Right forelimb (tissue), 1 donor: ENCODE measurements at regions not wholly inside any gene's neighbourhood (a gene's known extent, or its start where the extent isn't known, plus 50 kb on each side); places are given as distances from the start of the nearest gene placed in this dataset.
"Not testable (repeated sequence)": the region's sequence is repeated elsewhere in the genome, so short reads cannot be mapped to it uniquely, and the experiment has no call there.

Experiments
- DNase-seq: peaks from one replicate; pipeline ENCODE4 v3.0.0-alpha.2; 2018

DNA sequence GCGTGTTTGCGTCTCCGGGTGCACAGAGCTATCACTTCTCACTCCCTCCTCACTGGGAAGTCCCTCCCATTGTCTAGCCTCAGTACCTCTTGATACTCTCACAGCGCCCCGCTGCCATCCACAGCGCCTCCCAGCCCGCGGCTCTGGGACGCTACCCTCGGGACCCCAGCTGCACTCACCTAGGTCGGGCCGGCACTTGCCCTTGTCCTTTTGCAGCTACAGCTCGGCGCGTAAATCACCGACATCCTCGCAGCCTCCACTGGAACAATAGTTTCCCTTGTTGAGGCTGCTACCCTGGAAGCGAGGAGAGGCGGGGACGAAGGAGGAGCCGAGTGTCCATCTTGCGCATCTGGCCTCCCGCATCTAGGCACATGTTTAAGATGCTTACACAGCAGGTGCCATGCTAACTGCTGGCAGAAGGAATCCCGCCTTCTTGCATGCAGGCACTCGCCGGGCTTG, 269.5 kb upstream of the HSFY2 start:
- DNase-seq, result no peak

DNA sequence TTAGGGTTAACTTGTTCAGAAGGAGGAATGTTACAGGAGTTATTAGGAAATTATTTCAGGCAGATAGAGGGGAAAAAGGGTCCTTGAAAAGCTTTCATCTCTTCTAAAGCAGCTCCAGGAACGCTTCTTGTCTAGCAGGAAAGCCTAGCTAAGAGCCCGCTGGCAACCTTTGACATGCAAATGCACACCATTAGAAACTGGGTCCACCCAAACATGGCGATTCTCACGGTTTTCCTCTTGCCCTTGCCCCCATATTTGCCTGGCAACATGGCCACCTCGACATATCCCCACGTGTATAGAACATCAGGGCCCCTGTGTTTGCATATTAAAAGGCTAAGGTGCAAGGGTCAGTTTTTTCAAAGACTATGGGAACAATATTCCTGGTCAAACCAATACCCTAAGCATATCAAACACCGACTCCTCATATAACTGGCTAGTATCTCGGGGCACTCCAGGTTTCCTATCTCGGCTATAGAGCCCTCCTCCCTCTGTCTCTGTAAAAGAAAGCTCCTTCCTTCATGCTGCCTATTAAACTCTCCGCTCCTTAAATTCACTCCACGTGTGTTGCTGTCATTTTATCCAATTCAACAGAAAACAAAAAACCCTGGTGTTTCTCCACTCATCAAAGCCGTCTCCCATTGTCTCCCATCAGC, 268.9 kb upstream of the HSFY2 start:
- DNase-seq, result no peak

DNA sequence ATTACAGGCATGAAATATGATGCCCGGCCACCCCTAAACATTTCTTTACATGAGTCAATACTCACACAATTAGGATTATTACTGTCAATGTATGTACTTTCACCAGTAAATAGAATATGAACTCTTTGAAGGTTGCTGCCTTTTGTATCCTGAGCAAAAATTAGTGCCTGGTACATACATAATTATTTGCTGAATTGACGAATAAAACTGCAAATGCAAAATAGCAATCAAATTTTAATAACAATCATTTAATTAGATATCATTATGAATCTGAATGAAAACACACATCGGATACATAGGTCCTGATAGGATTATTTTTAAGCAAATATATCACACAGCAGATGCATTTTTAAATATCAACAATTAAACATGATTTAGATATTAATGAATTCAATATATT, 253.1 kb upstream of the HSFY2 start:
- no peak for DNase-seq

DNA sequence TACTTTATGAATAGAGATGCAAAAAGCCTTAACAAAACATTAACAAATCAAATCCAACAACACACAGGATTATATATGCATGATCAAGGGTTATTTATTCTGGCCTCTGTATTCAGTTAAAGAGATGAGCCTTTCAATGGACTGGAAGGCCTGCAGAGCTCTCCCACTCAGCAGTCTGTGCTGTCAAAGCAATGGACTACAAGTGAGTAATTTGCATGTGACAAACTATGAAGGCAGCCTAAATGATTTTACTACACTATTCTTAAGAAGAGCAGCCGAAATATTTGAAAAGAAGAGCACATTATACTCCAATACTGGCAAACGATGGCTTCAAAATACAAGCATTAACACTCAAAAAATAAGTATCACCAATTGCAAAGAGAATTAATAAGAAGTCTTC, 250.4 kb upstream of the HSFY2 start:
- no peak for DNase-seq

DNA sequence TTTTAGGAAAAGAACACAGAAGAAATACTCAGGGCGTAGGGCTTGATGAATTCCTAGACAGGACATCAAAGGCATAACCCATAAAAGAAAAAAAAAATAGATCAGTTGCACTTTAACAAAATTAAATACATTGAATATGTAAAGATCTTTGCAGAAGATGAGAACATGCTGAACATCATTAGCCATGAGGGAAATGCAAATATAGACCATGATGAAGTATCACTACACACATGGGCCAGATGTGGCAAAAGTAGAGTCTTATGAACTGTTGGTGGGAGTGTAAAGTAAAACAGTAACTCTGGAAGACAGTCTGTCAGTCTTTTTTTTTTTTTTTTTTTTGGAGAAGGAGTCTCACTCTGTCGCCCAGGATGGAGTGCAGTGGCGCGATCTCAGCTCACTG, 246.7 kb upstream of the HSFY2 start:
- no peak for DNase-seq

DNA sequence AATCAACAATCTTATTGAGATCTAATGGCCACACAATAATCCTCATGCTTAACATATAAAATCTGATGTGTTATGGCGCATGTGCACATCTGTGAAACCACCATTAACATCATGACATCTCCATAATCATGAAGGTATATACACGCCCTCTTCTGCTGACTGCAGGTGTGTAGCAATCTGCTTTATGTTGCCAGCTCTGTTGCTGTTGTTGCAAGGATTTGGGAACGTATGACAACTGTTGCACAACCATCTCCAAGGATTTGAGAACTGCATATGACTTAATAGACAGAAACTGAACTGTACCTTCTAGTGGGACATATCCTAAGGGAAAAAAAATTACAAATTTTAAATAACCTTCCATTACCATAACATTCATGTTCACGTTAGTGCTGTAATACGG, 243.5 kb upstream of the HSFY2 start:
- DNase-seq, result no peak

DNA sequence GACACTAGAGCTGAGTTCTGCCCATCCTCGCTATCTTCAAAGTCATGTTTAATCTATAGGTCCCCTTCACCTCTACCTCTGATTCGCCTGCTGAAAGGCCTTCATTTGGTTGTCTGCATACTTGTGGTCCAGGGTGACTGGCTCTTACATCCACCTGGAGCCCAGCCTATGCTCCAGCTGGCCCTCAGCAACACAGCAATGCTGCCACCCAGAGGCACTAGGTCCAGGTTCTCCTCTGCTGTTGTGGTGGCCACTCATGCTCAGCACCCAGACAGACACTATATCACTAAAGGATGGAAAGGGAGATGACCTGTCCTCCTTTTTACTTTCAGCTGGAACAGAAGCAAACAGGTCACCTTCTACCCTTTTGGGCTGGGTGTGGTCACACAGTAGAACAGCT, 242.3 kb upstream of the HSFY2 start:
- DNase-seq, result no peak

DNA sequence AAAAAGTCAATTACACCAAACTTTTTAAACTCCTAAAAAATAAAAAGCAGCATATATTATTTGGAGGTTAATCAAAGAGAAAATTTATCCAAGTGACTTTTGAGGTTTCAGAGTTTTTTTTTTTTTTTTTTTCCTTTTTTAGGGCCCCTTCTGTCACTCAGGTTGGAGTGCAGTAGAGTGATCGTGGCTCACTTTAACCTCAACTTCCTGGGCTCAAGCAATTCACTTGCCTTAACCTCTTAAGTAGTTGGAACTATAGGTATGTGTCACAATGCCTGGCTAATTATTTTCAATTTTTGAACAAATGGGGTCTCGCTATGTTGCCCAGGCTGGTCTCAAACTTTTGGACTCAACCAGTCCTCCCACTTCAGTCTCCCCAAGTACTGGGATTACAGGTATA, 241.7 kb upstream of the HSFY2 start:
- no peak for DNase-seq

DNA sequence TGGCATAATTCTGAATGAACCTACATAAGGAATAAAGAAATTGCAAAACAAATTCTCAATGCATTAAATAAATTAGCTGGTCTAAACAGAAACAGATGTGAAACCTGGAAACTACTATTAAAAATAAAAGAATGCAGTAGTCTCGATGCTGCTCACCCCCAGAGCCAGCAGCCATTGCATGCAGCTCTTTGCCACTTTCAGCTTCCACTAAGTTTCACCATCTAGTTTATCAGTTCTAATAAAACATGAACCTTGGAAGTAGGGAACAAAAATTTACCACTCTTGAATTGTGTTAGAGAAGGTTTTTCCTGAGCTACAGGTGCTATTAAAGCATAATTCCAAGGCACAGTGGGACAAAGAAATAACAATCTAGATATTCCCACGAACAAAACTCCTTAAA, 239.4 kb upstream of the HSFY2 start:
- DNase-seq, result no peak

DNA sequence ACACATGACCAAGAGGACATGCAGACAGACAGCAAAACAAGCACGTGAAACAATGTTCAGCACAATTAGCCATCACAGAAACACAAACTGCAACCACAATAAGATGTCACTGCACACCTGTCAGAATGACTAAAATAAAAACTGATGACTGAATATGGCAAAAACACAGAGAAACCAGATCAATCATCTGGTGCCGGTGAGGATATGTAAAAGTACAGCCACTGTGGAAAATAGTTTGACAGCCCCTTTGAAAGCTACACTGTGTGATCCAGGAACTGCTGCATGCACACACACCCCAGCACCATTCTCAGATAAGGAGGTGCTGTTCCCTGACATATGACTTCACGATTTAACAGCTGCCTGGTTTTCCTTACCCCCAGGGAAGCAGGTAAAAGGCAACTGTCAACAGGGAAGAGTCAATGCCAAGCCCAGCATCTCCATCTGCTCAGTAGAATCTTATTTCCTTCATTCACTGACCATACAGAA, 238.1 kb upstream of the HSFY2 start:
- no peak for DNase-seq

DNA sequence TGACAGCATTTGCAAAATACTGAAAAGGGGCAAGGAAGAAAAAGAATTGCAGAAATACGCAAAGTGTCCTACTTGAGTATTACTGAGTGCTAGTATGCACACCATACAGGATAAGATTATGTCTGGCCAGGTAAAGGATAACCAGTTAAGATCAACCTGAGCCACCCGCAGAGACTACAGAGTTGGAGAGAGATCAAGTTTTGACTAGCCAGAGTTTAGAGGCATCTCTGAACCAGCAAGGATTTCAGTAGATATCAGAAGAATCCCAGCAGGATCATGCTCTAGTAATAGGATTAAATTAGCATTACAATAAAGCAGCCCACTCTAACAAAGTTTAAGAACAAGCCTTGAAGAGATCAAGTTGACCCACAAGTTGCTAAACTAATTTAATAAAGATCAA, 232.7 kb upstream of the HSFY2 start:
- DNase-seq, result no peak

DNA sequence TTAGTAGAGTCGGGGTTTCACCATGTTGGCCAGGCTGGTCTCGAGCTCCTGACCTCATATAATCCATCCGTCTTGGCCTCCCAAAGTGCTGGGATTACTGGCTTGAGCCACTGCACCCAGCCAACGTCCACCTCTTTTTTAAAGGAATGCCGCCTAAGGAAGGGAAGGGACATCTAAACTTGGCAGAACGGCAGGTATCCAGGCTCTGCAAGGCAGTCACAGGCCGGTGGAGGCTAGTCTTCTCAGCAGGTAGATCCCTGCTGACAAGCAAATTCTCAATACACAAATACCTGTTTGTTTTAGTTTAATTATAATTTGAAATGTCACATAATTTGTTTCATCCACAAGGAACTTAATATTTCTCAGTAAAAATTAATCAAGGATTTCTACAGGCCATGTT, 232.0 kb upstream of the HSFY2 start:
- no peak for DNase-seq

DNA sequence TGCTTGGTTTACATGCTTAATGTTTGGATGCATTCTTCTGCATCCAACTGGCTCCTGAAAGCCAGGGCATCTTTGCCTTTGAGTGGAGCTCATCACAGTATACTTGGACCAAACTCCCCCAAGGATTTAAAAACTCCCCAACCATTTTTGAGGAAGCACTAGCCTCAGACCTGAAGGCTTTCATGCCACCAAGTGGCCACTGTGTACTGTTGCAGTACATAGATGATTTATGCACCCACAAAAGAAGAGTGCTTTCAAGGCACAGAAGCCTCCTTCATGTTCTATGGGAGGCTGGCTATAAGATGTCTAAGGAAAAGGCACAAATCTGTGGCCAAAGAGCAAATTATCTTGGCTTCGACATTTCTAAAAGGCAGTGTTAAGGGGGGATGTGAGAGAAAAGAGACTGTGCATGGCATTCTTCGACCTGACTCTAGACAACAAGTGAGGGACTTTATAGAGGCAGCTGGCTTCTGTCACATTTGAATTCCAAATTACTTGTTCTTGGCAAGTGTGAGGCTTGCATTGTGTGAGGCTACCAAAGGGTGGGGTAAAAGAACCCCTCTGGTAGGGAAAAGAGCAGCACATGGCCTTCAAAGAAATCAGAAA, 224.2 kb upstream of the HSFY2 start:
- DNase-seq, result no peak

DNA sequence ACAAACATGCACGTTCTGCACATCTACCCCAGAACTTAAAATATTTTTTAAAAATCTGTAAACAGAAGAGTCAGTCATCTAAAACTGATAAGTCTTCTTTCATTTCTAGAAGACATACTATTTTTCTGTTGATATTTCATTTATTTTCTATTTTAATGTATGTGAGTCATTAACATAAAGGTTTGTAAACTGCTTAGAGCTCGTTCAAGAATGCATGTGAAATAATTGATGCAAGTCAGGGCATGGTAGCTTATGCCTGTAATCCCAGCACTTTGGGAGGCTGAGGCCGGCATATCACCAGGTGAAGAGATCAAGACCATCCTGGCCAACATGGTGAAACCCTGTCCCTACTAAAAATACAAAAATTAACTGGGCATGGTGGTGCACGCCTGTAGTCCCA, 219.9 kb upstream of the HSFY2 start:
- no peak for DNase-seq

DNA sequence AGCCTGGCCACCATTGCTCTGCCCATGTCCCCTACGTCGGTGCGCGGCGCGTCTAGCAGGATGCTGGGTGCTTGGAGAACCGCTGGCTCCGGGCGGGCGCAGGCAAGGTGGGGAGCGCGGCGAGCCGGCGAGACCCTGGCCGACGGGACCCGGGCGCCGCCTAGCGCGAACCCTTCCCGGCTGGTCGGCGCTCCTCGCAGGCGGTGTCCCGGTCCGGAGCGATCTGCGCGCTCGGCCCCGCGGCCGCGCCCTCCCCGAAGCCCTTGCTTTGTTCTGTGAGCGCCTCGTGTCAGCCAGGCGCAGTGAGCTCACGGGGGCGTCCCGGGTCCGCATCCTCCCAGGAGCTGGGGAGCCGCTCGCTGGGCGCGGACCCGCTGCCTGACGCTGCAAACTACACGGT, 219.1 kb upstream of the HSFY2 start:
- not testable (repeated sequence) for DNase-seq

DNA sequence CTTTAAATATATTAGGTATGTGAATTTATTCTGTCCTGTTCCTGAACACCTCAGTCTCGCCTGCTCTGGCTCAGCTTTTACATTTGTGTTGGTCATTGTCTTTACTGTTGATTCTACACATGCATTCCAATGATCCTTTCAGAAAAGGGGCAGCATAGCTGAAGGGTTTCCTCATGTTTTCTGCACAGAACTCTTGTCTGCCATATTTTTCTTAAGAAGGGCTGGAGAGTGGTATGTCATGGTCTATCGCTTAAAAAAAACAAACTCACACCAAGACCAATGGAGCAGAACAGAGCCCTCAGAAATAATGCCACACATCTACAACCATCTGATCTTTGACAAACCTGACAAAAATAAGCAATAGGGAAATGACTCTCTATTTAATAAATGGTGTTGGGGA, 215.8 kb upstream of the HSFY2 start:
- no peak for DNase-seq

DNA sequence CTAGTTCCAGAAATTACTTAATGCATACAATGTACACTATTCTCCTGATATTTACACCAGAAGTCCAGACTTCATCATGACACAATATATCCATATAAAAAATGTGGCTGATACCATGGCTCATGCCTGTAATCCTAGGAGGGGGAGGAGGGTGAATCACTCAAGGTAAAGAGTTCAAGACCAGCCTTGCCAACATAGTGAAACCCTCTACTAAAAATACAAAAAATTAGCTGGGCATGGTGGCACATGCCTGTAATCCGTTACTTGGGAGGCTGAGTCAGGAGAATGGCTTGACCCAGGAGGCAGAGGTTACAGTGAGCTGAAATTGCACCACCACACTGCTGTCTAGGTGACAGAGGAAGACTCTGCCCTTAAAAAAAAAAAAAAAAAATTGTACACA, 192.5 kb upstream of the HSFY2 start:
- no peak for DNase-seq

DNA sequence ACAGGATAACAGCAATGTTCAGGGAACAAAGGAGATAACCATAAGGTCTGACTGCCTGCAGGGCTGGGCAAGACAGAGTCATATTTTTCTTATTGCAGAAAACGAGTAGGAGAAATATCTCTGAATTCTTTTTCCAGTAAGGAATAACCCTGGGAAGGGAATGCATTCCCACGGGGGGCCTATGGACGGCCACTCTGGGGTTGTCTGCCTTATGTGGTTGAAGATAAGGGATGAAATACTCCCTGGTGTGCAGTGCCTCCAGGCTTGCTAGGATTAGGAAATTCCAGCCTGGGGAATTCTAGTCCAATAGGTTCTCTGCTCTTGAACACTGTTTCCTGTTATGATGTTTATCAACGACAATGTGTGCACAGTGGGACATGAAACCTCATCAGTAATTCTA, 185.3 kb upstream of the HSFY2 start:
- no peak for DNase-seq

DNA sequence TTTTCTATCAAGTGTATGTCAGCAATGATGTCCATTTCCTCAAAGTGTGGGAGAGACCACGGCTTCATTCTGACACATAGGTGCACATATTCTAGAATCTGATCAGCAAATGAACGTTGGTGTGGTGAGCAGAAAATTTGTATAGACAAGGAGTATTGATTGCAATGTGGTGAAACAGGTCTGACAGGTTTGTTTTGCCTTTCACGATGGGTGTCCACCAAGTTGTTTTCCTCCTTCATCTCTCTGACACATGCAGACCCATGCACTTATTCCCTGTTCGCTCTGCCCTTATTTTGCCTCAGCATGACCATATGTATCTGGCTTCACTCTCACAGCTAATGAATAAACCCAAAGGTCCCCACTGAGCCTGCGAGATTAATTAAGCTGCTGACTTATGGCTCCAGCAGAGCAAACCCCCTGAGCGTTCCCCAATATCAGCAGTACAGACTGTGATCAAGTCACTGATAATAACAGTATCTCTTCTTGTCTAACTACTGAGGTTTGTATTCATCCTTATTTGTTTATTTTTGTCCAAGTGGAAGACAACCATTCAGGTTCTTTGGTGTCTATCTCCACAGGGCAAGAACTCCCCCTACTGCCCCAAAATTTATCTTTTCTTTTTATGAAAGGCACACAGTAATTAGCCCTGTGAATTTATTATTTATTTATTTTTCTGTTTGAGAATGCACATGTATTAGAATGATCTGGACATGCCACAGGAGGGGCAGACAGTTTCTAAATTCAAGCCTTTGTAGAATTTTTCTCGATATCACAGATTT, 178.3 kb upstream of the HSFY2 start:
- no peak for DNase-seq

DNA sequence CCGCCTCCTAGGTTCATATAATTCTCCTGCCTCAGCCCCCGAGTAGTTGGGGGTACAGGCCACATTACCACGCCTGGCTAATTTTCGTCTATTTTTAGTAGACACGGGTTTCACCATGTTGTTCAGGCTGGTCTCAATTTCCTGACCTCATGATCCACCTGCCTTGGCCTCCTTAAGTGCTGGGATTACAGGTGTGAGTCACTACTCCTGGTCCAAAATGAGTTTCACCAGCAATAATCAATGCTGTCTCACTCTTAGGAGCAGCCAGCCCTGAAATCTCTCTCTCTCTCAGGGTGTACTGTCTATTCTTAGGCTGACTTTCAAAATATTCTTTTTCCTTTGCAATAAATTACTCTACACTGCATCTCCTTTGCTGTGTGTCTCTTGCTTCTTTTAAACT, 177.5 kb upstream of the HSFY2 start:
- DNase-seq, result no peak

DNA sequence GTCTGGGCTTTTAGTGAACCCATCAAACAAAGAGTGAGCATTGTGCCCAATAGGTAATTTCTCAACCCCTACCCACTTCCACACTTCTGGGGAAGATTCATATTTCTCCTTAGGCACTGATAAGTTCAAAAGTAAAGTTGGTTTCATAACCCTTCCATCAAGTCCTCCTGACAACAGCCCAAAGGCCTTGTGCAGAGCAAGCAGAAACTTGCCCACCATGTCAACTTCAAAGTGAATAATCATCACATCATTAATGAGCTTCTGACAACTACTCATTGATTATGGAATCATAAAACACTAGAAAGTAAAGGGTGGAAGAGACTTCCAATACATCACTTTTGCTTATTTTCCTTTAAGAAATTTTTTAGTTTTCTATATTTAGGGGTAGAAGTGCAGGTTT, 163.3 kb upstream of the HSFY2 start:
- no peak for DNase-seq

DNA sequence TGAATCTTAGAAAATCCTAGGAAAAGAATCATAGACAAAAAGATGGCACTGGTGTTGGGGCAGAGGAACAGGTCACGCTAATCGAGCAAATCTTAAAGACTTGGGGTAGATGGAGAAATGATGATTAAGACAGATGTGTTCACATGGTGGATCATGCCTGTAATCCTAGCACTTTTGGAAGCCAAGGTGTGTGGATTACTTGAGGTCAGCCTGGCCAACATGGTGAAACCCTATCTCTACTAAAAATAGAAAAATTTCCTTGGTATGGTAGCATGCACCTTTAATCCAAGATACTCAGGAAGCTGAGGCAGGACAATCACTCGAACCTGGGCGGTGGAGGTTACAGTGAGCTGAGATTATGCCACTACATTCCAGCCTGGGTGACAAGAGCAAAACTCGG, 145.7 kb upstream of the HSFY2 start:
- DNase-seq, result no peak

DNA sequence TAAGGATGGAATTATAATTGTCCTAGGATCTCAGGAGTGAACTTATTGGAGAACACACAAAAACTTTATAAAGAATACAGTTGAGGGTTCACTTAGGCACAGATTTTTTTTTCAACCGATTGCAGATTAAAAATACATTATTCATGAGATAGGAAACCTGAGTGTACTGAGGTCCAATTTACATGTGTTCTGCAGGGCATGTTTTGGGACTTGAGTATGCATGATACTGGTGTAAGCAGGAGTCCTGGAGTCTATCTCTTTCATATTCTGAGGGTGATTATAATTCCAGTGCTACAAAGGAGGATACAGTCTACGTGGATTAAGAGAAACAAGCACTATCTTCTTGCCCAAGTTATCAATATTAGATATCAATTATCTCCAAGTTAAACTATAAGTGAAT, 139.3 kb upstream of the HSFY2 start:
- DNase-seq, result no peak

DNA sequence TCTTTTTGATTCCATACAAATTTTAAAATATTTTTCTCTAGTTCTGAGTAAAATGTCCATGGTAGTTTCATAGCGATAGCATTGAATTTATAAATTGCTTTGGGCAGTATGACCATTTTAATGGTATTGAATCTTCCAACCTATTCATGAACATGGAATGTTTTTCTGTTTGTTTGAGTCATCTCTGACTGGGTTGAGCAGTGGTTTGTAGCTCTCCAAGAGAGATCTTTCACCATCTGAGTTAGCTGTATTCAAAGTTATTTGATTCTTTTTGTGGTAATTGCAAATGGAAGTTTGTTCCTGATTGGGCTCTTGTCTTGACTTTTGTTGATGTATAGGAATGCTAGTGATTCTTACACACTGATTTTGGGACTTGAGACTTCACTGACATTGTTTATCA, 136.3 kb upstream of the HSFY2 start:
- no peak for DNase-seq
